Type B pancreatic cell (in vitro differentiated cells): ENCODE measurements at regions not wholly inside any gene's neighbourhood (a gene's known extent, or its start where the extent isn't known, plus 50 kb on each side); places are given as distances from the start of the nearest gene placed in this dataset.

ENCODE experiments used
- DNase-seq: peaks from one replicate; pipeline ENCODE4 v3.0.0; 2021; ENCODE audit warnings: mixed read lengths; ENCODE audit not compliant: unreplicated experiment; ENCODE audit errors: extremely low spot score
- H3K27ac Mint-ChIP-seq: 2 replicates; pipeline ENCODE4 v1.8.0; 2021; ENCODE audit warnings: mild to moderate bottlenecking, mixed read lengths
- H3K27me3 Mint-ChIP-seq: 2 replicates; pipeline ENCODE4 v1.8.0; 2021; ENCODE audit warnings: mixed read lengths
- H3K36me3 Mint-ChIP-seq: 2 replicates; pipeline ENCODE4 v1.8.0; 2021; ENCODE audit warnings: mixed read lengths
- H3K4me1 Mint-ChIP-seq: one replicate; pipeline ENCODE4 v1.8.0; 2021; ENCODE audit warnings: mixed read lengths; ENCODE audit not compliant: unreplicated experiment
- H3K4me3 Mint-ChIP-seq: 2 replicates; pipeline ENCODE4 v1.8.0; 2021; ENCODE audit warnings: mild to moderate bottlenecking, mixed read lengths
- H3K9me3 Mint-ChIP-seq: 2 replicates; pipeline ENCODE4 v1.8.0; 2021; ENCODE audit warnings: mixed read lengths
- CTCF ChIP-seq: fragments of 200-600 bp; sonication (generic); conservative IDR thresholded peaks from 2 replicates; pipeline ENCODE4 v1.5.0; 2021; ENCODE audit warnings: antibody characterized with exemption, mild to moderate bottlenecking

- Mint-ChIP-seq H3K27me3 (no peaks in the 10 kb centered on the region), H3K36me3 (no peaks in the 10 kb centered on the region), H3K9me3 (no peaks in the 10 kb centered on the region), H3K27ac (no peak overlapping the region), H3K4me3 (no peak overlapping the region), H3K4me1 (no peaks in the 10 kb centered on the region)
- no peak for DNase-seq
- no peak for TF ChIP-seq CTCF
These were observed 115.3 kb upstream of the PLPPR1 start for GRCh38 chr9:100913257-100913656.

GRCh38 chr9:100914266-100914665, 114.3 kb upstream of the PLPPR1 start:
- Mint-ChIP-seq H3K9me3 (no peaks in the 10 kb centered on the region), H3K4me1 (no peaks in the 10 kb centered on the region), H3K4me3 (no peak overlapping the region), H3K36me3 (no peaks in the 10 kb centered on the region), H3K27ac (no peak overlapping the region), H3K27me3 (peaks cover 4% of the 10 kb centered on the region)
- DNase-seq = no peak
- no peak for TF ChIP-seq CTCF

GRCh38 chr9:100919506-100919905, 109.0 kb upstream of the PLPPR1 start:
- TF ChIP-seq CTCF = no peak
- Mint-ChIP-seq H3K4me3 (no peak overlapping the region), H3K27ac (no peak overlapping the region), H3K36me3 (no peaks in the 10 kb centered on the region), H3K9me3 (no peaks in the 10 kb centered on the region), H3K27me3 (peaks cover 7% of the 10 kb centered on the region), H3K4me1 (no peaks in the 10 kb centered on the region)
- no peak for DNase-seq

- Mint-ChIP-seq H3K27me3 (peaks cover 3% of the 10 kb centered on the region), H3K4me3 (no peak overlapping the region), H3K36me3 (no peaks in the 10 kb centered on the region), H3K4me1 (no peaks in the 10 kb centered on the region), H3K9me3 (no peaks in the 10 kb centered on the region), H3K27ac (no peak overlapping the region)
- no peak for DNase-seq
- no peak for TF ChIP-seq CTCF
These were observed 102.2 kb upstream of the PLPPR1 start for GRCh38 chr9:100926366-100926765.

GRCh38 chr9:100927763-100928162, 100.8 kb upstream of the PLPPR1 start:
- no peak for TF ChIP-seq CTCF
- no peaks in the 10 kb centered on the region for H3K9me3 Mint-ChIP-seq
- DNase-seq = no peak
- no peak overlapping the region for H3K4me3 Mint-ChIP-seq
- H3K4me1 Mint-ChIP-seq = no peaks in the 10 kb centered on the region
- H3K27me3 Mint-ChIP-seq = no peaks in the 10 kb centered on the region
- no peaks in the 10 kb centered on the region for H3K36me3 Mint-ChIP-seq
- no peak overlapping the region for H3K27ac Mint-ChIP-seq

- H3K9me3 Mint-ChIP-seq = peaks cover 4% of the 10 kb centered on the region
- TF ChIP-seq CTCF = no peak
- no peak overlapping the region for H3K27ac Mint-ChIP-seq
- no peak for DNase-seq
- H3K4me3 Mint-ChIP-seq = no peak overlapping the region
- no peaks in the 10 kb centered on the region for H3K4me1 Mint-ChIP-seq
- H3K36me3 Mint-ChIP-seq = no peaks in the 10 kb centered on the region
- no peaks in the 10 kb centered on the region for H3K27me3 Mint-ChIP-seq
These were observed 94.9 kb upstream of the PLPPR1 start for GRCh38 chr9:100933656-100934055.
